ENCODE measurements at regions not wholly inside any gene's neighbourhood (a gene's known extent, or its start where the extent isn't known, plus 50 kb on each side); places are given as distances from the start of the nearest gene placed in this dataset.

DNA sequence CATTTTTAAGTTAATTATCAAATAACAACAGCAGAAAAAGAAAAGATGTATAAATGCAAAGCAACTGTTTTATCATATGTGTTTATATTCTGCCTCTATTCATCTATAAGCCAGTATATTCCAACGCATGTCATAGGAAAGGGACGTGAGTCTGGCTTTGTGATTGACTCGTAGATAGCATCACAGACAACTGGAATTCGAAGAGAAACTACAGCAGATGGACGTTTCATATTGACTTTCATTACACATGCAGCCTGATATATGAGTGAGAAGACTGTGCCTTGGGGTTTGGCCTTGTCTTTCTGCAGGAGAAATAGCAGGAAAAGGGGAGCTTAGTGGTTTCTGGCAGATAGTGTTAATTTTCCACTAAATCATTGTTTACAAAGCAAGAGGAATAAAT lies 1111.9 kb downstream of the MAT2B start:
- H3K27ac ChIP-seq = no peak overlapping the region
- no peak for TF ChIP-seq CTCF (conservative IDR thresholded peaks at IDR 0.05)

DNA sequence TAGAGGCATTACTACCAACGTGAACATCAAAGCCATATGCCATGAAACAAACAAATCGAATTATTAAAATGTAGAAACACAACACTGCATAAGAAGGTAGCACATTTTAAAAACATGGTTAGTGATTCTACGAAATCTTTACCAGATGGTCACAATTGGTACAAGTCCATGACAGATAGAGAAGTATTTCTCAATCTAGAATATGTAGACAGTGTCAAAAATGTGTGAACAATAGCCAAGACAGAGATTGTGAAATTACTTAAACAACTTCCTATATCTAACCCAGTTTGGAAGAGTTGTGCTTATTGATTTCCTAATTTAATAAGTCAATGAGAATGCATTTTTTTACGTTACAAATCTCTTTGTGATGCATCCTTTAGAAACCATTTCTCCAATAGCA lies 1121.6 kb downstream of the MAT2B start:
- no peak for TF ChIP-seq CTCF (conservative IDR thresholded peaks at IDR 0.05)

GRCh38 chr5:164636456-164636855 lies 1131.0 kb downstream of the MAT2B start:
- no peak for TF ChIP-seq CTCF (conservative IDR thresholded peaks at IDR 0.05)
- H3K27ac ChIP-seq = no peak overlapping the region

More for the DNA sequence above, 1121.6 kb downstream of the MAT2B start:
- no peak overlapping the region for H3K27ac ChIP-seq

GRCh38 chr5:164637931-164638521 lies 1132.6 kb downstream of the MAT2B start:
- no peak for TF ChIP-seq CTCF (conservative IDR thresholded peaks at IDR 0.05)
- no peak overlapping the region; the same call in 1 of the 2 replicates for H3K27ac ChIP-seq

DNA sequence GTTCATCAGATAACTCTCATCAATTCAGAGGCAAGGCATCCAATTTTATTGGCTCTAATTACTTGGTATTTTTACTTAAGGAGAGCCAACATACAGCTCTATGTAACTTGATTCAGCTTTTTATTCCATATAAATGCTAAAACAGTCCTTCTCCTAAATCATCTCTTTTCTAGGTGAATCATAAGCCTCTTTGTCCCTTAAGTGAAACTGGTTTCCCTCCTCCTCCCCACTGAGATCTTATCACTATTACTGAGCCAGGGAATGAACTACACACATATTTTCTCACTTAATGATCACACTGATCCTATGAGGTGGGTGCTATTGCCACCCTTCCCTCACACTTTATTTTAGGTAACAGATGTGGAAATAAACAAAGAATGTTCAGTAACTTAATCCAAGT lies 1143.8 kb downstream of the MAT2B start:
- TF ChIP-seq CTCF (conservative IDR thresholded peaks at IDR 0.05) = no peak
- no peak overlapping the region for H3K27ac ChIP-seq

- no peak for TF ChIP-seq CTCF (conservative IDR thresholded peaks at IDR 0.05)
- H3K27ac ChIP-seq = no peak overlapping the region
Measured at GRCh38 chr5:164650427-164650826, 1145.0 kb downstream of the MAT2B start.

DNA sequence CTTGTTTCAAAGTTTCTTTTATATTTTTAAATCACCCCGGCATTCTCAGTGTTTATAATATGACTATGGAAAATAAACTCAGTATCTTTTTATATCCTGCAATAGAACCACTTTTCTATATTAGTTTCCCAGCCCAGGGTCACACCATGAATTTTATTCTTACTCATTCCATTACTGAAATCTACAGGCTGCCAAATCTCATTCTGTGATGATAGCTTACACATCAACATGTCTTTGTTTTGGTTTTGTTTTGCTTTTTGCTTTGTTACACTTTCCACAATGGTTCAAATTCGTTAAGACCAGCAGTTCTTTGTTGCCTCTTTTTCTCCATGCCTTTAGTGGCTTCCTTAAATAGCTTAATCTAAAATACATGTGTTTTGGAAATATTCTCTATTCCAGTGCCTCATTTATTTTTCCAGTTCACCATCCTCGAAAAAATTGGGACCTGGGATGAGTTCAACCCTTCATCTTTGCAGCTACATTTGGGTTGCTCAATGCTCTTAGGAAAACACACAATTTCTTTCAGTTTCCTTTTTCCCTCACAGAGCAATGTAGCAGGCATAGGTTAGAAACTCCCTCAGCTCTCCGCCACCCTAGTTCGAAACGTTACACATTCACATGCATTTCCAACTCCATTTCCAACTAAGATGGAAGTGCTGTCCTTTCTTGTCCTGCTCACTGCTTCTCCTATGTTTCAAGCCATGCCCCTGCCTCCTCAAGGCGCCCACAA lies 1146.3 kb downstream of the MAT2B start:
- no peak overlapping the region for H3K27ac ChIP-seq
- no peak for TF ChIP-seq CTCF (conservative IDR thresholded peaks at IDR 0.05)
